ENCODE measurements at regions not wholly inside any gene's neighbourhood (a gene's known extent, or its start where the extent isn't known, plus 50 kb on each side); places are given as distances from the start of the nearest gene placed in this dataset.
"Not testable (repeated sequence)": the region's sequence is repeated elsewhere in the genome, so short reads cannot be mapped to it uniquely, and the experiment has no call there.

DNA sequence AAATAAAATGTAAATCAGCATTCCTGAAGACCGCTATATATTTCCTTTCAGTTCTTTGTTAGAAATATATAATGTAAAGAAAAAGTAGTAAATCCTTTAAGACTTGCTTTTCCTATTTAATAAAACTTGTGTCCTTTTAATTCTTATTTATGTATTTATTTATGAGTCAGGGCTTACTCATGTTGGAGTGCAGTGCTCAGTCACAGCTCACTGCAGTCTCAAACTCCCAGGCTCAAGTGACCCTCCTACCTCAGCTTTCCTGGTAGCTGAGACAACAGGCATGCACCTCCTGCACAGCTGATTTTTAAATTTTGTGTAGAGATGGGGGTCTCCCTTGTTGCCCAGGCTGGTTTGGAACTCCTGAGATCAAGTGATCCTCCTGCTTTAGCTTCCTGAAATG lies 724.5 kb downstream of the ANKRD7 start:
- H3K9me3 ChIP-seq (ENCODE audit: control insufficient read depth, insufficient read depth, low read length), result no peaks in the 10 kb centered on the region
- TF ChIP-seq, protein P1, sequence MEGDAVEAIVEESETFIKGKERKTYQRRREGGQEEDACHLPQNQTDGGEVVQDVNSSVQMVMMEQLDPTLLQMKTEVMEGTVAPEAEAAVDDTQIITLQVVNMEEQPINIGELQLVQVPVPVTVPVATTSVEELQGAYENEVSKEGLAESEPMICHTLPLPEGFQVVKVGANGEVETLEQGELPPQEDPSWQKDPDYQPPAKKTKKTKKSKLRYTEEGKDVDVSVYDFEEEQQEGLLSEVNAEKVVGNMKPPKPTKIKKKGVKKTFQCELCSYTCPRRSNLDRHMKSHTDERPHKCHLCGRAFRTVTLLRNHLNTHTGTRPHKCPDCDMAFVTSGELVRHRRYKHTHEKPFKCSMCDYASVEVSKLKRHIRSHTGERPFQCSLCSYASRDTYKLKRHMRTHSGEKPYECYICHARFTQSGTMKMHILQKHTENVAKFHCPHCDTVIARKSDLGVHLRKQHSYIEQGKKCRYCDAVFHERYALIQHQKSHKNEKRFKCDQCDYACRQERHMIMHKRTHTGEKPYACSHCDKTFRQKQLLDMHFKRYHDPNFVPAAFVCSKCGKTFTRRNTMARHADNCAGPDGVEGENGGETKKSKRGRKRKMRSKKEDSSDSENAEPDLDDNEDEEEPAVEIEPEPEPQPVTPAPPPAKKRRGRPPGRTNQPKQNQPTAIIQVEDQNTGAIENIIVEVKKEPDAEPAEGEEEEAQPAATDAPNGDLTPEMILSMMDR (IDR thresholded peaks at IDR 0.05; ENCODE audit: low read depth, low read length, poor library complexity, severe bottlenecking), result no peak
- TF ChIP-seq EZH2phosphoT487 (IDR thresholded peaks at IDR 0.05; ENCODE audit: borderline replicate concordance, low read length), result no peak
- H3F3A ChIP-seq (ENCODE audit: control insufficient read depth, insufficient read depth), result no peaks in the 10 kb centered on the region
- no peaks in the 10 kb centered on the region for H3K4me1 ChIP-seq (ENCODE audit: control insufficient read depth, low read length)
- no peak overlapping the region for H3K27ac ChIP-seq (ENCODE audit: low read depth, low read length)
- H4K20me1 ChIP-seq (ENCODE audit: control insufficient read depth, insufficient read depth, low read depth, low read length), result no peaks in the 10 kb centered on the region
- H3K4me2 ChIP-seq (ENCODE audit: low read length), result no peak overlapping the region
- no peaks in the 10 kb centered on the region for H3K36me3 ChIP-seq (ENCODE audit: control insufficient read depth, low read length)
- H3K9me2 ChIP-seq (replicated peaks; ENCODE audit: control insufficient read depth, low read length), result no peaks in the 10 kb centered on the region; the same call in 1 of the 2 replicates
- no peaks in the 10 kb centered on the region for H3K79me2 ChIP-seq (ENCODE audit: control insufficient read depth, low read length)
- no peak overlapping the region for H3K4me3 ChIP-seq (ENCODE audit: low read length)
- H3K27me3 ChIP-seq (ENCODE audit: control insufficient read depth, low read length), result no peaks in the 10 kb centered on the region

DNA sequence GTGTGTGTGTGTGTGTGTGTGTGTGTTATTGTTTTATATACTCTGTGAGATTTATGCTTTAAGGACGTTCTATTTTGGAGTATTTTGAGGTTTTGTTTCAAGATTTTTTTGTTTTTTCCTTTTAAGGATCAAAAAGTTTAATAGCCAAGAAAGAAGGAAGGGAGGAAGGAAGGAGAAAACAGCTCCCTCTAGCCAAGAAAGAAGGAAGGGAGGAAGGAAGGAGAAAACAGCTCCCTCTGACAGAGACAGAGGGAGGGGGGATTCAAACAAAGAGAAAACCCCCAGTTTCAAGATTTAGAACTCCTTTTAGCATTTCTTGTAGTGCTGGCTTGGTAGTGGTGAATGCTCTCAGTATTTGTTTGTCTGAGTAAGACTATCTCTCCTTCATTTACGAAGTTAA lies 731.8 kb downstream of the ANKRD7 start:
- not testable (repeated sequence) for H3K27ac ChIP-seq (ENCODE audit: low read depth, low read length); H3K27me3 ChIP-seq (ENCODE audit: control insufficient read depth, low read length)

DNA sequence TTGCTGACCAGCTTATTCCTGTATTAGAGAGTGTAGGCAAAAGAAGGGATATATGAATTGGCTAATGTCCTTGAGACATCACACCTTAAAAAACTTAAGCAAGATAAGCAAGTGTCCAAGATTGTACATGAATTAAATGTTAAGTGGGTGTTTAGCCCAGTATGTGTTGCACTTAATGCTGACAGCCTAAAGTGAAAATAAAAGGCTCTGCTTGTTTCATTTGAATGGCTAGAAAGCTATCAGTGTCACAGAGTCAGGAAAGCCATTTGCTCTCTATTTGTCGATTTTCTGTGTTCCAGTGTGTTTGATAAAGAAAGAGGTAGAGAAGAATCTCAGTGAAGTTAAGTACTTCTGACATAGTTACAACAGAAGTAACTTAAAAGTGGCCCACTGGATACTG lies 744.9 kb downstream of the ANKRD7 start:
- H3K9me3 ChIP-seq (ENCODE audit: control insufficient read depth, insufficient read depth, low read length), result no peaks in the 10 kb centered on the region
- H3K27ac ChIP-seq (ENCODE audit: low read depth, low read length), result no peak overlapping the region
- TF ChIP-seq EZH2phosphoT487 (IDR thresholded peaks at IDR 0.05; ENCODE audit: borderline replicate concordance, low read length), result no peak
- TF ChIP-seq, protein P1 (IDR thresholded peaks at IDR 0.05; ENCODE audit: low read depth, low read length, poor library complexity, severe bottlenecking), result no peak
- no peaks in the 10 kb centered on the region for H3K4me1 ChIP-seq (ENCODE audit: control insufficient read depth, low read length)
- H3F3A ChIP-seq (ENCODE audit: control insufficient read depth, insufficient read depth), result no peaks in the 10 kb centered on the region
- H3K9me2 ChIP-seq (replicated peaks; ENCODE audit: control insufficient read depth, low read length), result no peaks in the 10 kb centered on the region
- H4K20me1 ChIP-seq (ENCODE audit: control insufficient read depth, insufficient read depth, low read depth, low read length), result no peaks in the 10 kb centered on the region
- no peak overlapping the region for H3K4me3 ChIP-seq (ENCODE audit: low read length)
- no peaks in the 10 kb centered on the region for H3K36me3 ChIP-seq (ENCODE audit: control insufficient read depth, low read length)
- H3K27me3 ChIP-seq (ENCODE audit: control insufficient read depth, low read length), result no peaks in the 10 kb centered on the region
- no peaks in the 10 kb centered on the region for H3K79me2 ChIP-seq (ENCODE audit: control insufficient read depth, low read length)
- H3K4me2 ChIP-seq (ENCODE audit: low read length), result no peak overlapping the region

More for the DNA sequence above, 731.8 kb downstream of the ANKRD7 start:
- not testable (repeated sequence) for H3K4me3 ChIP-seq (ENCODE audit: low read length); H3F3A ChIP-seq (ENCODE audit: control insufficient read depth, insufficient read depth); H3K79me2 ChIP-seq (ENCODE audit: control insufficient read depth, low read length); H3K36me3 ChIP-seq (ENCODE audit: control insufficient read depth, low read length); H3K4me2 ChIP-seq (ENCODE audit: low read length); H3K9me2 ChIP-seq (replicated peaks; ENCODE audit: control insufficient read depth, low read length); H3K4me1 ChIP-seq (ENCODE audit: control insufficient read depth, low read length); H4K20me1 ChIP-seq (ENCODE audit: control insufficient read depth, insufficient read depth, low read depth, low read length); H3K9me3 ChIP-seq (ENCODE audit: control insufficient read depth, insufficient read depth, low read length)

DNA sequence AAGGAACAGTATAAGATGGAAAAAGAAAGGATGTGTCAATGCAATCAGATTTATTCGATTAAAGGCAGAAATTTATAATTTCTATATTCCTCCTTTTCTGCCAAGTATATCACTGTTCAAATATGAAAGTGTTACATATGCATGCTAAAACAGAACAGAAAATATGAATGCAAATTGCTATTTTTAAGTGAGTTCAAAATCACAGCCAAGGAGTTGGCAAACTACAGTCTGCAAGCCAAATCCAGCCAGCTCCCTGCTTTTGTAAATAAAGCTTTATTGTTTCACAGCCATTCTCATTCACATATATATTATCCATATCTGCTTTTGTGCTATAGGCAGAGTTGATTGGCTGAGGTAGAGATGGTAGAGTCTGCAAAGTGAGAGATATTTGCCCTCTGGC lies 747.2 kb downstream of the ANKRD7 start:
- Histone ChIP-seq H3K9me2 (replicated peaks; ENCODE audit: control insufficient read depth, low read length) (no peaks in the 10 kb centered on the region), H3K27me3 (ENCODE audit: control insufficient read depth, low read length) (no peaks in the 10 kb centered on the region), H3K36me3 (ENCODE audit: control insufficient read depth, low read length) (no peaks in the 10 kb centered on the region), H3K4me2 (ENCODE audit: low read length) (no peak overlapping the region), H3K79me2 (ENCODE audit: control insufficient read depth, low read length) (no peaks in the 10 kb centered on the region), H4K20me1 (ENCODE audit: control insufficient read depth, insufficient read depth, low read depth, low read length) (no peaks in the 10 kb centered on the region), H3K9me3 (ENCODE audit: control insufficient read depth, insufficient read depth, low read length) (no peaks in the 10 kb centered on the region), H3F3A (ENCODE audit: control insufficient read depth, insufficient read depth) (no peaks in the 10 kb centered on the region), H3K27ac (ENCODE audit: low read depth, low read length) (no peak overlapping the region), H3K4me3 (ENCODE audit: low read length) (no peak overlapping the region), H3K4me1 (ENCODE audit: control insufficient read depth, low read length) (no peaks in the 10 kb centered on the region)
- TF ChIP-seq, protein P1 (IDR thresholded peaks at IDR 0.05; ENCODE audit: low read depth, low read length, poor library complexity, severe bottlenecking), result no peak
- no peak for TF ChIP-seq EZH2phosphoT487 (IDR thresholded peaks at IDR 0.05; ENCODE audit: borderline replicate concordance, low read length)

All from DOHH2 (cell line).